WTC11 (cell line): ENCODE measurements at regions not wholly inside any gene's neighbourhood (a gene's known extent, or its start where the extent isn't known, plus 50 kb on each side); places are given as distances from the start of the nearest gene placed in this dataset.

Experiments used
- ATAC-seq: fragments of 200-7000 bp; cut with Tn5 transposase; 2 replicates; pipeline ENCODE4 v1.10.0; 2021; ENCODE audit warnings: mild to moderate bottlenecking, moderate library complexity
- CTCF ChIA-PET: fragments of 300-600 bp; sonication (Branson Sonifier 250); formaldehyde crosslinking; loops from one replicate; lab custom pipeline; 2021; ENCODE audit warnings: antibody characterized with exemption; lab: Charles Lee
- POLR2A ChIA-PET: fragments of 350-600 bp; sonication (Branson Sonifier 250); formaldehyde crosslinking; loops from one replicate; lab custom pipeline; 2021; ENCODE audit warnings: antibody characterized with exemption; lab: Charles Lee
- DNase-seq: peaks from one replicate; pipeline ENCODE4 v3.0.0; 2021; ENCODE audit warnings: low spot score
- H3K27ac Mint-ChIP-seq: 2 replicates; pipeline ENCODE4 v1.8.0; 2021; ENCODE audit warnings: mixed read lengths
- H3K27me3 Mint-ChIP-seq: 2 replicates; pipeline ENCODE4 v1.8.0; 2021; ENCODE audit warnings: low read depth, mild to moderate bottlenecking, moderate library complexity, mixed read lengths
- H3K36me3 Mint-ChIP-seq: 2 replicates; pipeline ENCODE4 v1.8.0; 2021; ENCODE audit warnings: mixed read lengths
- H3K4me1 Mint-ChIP-seq: 2 replicates; pipeline ENCODE4 v1.8.0; 2022; ENCODE audit warnings: mixed read lengths
- H3K4me3 Mint-ChIP-seq: 2 replicates; pipeline ENCODE4 v1.8.0; 2021; ENCODE audit warnings: mild to moderate bottlenecking, moderate library complexity, mixed read lengths
- H3K9me3 Mint-ChIP-seq: 2 replicates; pipeline ENCODE4 v1.8.0; 2021; ENCODE audit warnings: mixed read lengths
- ARID4B ChIP-seq: sonication (generic); formaldehyde crosslinking; IDR thresholded peaks from 2 replicates; pipeline ENCODE4 v1.8.0; 2023; ENCODE audit warnings: missing genetic modification reagents, mild to moderate bottlenecking, borderline replicate concordance
- CBFB ChIP-seq: sonication (generic); formaldehyde crosslinking; IDR thresholded peaks from 2 replicates; pipeline ENCODE4 v1.8.1; 2022; ENCODE audit warnings: mild to moderate bottlenecking, low read depth, missing genetic modification reagents
- CREB1 ChIP-seq: sonication (generic); formaldehyde crosslinking; IDR thresholded peaks from 2 replicates; pipeline ENCODE4 v1.8.0; 2023; ENCODE audit warnings: mild to moderate bottlenecking, missing genetic modification reagents
- E2F1 ChIP-seq: sonication (generic); formaldehyde crosslinking; IDR thresholded peaks from 2 replicates; pipeline ENCODE4 v1.8.0; 2022; ENCODE audit warnings: mild to moderate bottlenecking, missing genetic modification reagents
- ESRRA ChIP-seq: sonication (generic); formaldehyde crosslinking; IDR thresholded peaks from 2 replicates; pipeline ENCODE4 v1.8.1; 2022; ENCODE audit warnings: mild to moderate bottlenecking, missing genetic modification reagents, borderline replicate concordance
- ETV6 ChIP-seq: sonication (generic); formaldehyde crosslinking; IDR thresholded peaks from 2 replicates; pipeline ENCODE4 v1.8.1; 2022; ENCODE audit warnings: mild to moderate bottlenecking, missing genetic modification reagents
- FOXP1 ChIP-seq: sonication (generic); formaldehyde crosslinking; IDR thresholded peaks from 2 replicates; pipeline ENCODE4 v1.8.0; 2022; ENCODE audit warnings: missing genetic modification reagents, mild to moderate bottlenecking, moderate library complexity, borderline replicate concordance
- KAT7 ChIP-seq: sonication (generic); formaldehyde crosslinking; IDR thresholded peaks from 2 replicates; pipeline ENCODE4 v1.8.1; 2023; ENCODE audit warnings: missing genetic modification reagents, mild to moderate bottlenecking, borderline replicate concordance
- NFE2L1 ChIP-seq: sonication (generic); formaldehyde crosslinking; IDR thresholded peaks from 2 replicates; pipeline ENCODE4 v1.8.1; 2023; ENCODE audit warnings: missing genetic modification reagents
- NR3C1 ChIP-seq: sonication (generic); formaldehyde crosslinking; conservative IDR thresholded peaks from 2 replicates; pipeline ENCODE4 v1.8.1; 2023; ENCODE audit warnings: low read depth, mild to moderate bottlenecking, missing genetic modification reagents
- RELA ChIP-seq: sonication (generic); formaldehyde crosslinking; IDR thresholded peaks from 2 replicates; pipeline ENCODE4 v1.8.1; 2022; ENCODE audit warnings: missing genetic modification reagents, mild to moderate bottlenecking, borderline replicate concordance
- SP1 ChIP-seq: sonication (generic); formaldehyde crosslinking; conservative IDR thresholded peaks from 2 replicates; pipeline ENCODE4 v1.8.1; 2022; ENCODE audit warnings: missing genetic modification reagents
- TP53 ChIP-seq: sonication (generic); formaldehyde crosslinking; IDR thresholded peaks from 2 replicates; pipeline ENCODE4 v1.8.1; 2023; ENCODE audit warnings: mild to moderate bottlenecking, missing genetic modification reagents
- ZMAT4 ChIP-seq: fragments of 250-450 bp; sonication (Bioruptor Pico); IDR thresholded peaks from 2 replicates; pipeline ENCODE4 v1.9.0; 2021; ENCODE audit warnings: mild to moderate bottlenecking
- ZNF671 ChIP-seq: fragments of 250-450 bp; sonication (Bioruptor Pico); IDR thresholded peaks from 2 replicates; pipeline ENCODE4 v1.8.0; 2021; ENCODE audit warnings: mild to moderate bottlenecking
- TF ChIP-seq, protein P1 (sequence below): fragments of 250-450 bp; sonication (Bioruptor Pico); IDR thresholded peaks from 2 replicates; pipeline ENCODE4 v1.9.0; 2021; ENCODE audit warnings: mild to moderate bottlenecking, borderline replicate concordance
- TF ChIP-seq, protein P2 (sequence below): fragments of 250-450 bp; sonication (Bioruptor Pico); IDR thresholded peaks from 2 replicates; pipeline ENCODE4 v1.9.0; 2021; ENCODE audit warnings: moderate library complexity, mild to moderate bottlenecking, inconsistent platforms, borderline replicate concordance
- TF ChIP-seq, protein P3 (sequence below): fragments of 250-450 bp; sonication (Bioruptor Pico); conservative IDR thresholded peaks from 2 replicates; pipeline ENCODE4 v1.9.0; 2021; ENCODE audit warnings: mild to moderate bottlenecking

DNA sequence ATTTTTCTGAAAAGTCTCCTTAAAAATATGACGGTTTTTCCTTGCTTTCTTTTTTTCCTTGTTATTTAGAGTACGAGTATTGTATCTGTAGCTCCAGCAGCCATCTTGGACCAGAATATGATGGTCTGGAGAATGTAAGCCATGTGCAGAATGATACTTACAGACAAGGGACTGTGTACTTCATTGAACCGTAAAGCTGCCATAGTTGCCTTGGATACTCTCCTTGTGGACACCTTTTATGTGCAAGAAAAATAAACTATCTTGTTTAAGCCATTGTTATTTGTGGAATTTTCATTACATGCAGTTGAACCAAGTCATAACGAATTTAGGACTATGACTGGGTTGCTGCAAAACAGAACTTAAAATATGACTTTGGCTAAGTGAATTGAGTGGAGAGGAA lies 485.8 kb upstream of the CITED2 start:
- peaks cover 15% of the 10 kb centered on the region for H3K4me1 Mint-ChIP-seq
- no peaks in the 10 kb centered on the region for H3K27me3 Mint-ChIP-seq
- peaks cover 3% of the 10 kb centered on the region; the same call in 1 of the 2 replicates for H3K36me3 Mint-ChIP-seq
- DNase-seq, result no peak
- POLR2A ChIA-PET, result no interaction called here
- H3K9me3 Mint-ChIP-seq, result peaks cover 26% of the 10 kb centered on the region
- CTCF ChIA-PET, result no interaction called here
- ATAC-seq, result no peak
- H3K4me3 Mint-ChIP-seq, result no peak overlapping the region
- H3K27ac Mint-ChIP-seq, result no peak overlapping the region
- TF ChIP-seq, protein P1, sequence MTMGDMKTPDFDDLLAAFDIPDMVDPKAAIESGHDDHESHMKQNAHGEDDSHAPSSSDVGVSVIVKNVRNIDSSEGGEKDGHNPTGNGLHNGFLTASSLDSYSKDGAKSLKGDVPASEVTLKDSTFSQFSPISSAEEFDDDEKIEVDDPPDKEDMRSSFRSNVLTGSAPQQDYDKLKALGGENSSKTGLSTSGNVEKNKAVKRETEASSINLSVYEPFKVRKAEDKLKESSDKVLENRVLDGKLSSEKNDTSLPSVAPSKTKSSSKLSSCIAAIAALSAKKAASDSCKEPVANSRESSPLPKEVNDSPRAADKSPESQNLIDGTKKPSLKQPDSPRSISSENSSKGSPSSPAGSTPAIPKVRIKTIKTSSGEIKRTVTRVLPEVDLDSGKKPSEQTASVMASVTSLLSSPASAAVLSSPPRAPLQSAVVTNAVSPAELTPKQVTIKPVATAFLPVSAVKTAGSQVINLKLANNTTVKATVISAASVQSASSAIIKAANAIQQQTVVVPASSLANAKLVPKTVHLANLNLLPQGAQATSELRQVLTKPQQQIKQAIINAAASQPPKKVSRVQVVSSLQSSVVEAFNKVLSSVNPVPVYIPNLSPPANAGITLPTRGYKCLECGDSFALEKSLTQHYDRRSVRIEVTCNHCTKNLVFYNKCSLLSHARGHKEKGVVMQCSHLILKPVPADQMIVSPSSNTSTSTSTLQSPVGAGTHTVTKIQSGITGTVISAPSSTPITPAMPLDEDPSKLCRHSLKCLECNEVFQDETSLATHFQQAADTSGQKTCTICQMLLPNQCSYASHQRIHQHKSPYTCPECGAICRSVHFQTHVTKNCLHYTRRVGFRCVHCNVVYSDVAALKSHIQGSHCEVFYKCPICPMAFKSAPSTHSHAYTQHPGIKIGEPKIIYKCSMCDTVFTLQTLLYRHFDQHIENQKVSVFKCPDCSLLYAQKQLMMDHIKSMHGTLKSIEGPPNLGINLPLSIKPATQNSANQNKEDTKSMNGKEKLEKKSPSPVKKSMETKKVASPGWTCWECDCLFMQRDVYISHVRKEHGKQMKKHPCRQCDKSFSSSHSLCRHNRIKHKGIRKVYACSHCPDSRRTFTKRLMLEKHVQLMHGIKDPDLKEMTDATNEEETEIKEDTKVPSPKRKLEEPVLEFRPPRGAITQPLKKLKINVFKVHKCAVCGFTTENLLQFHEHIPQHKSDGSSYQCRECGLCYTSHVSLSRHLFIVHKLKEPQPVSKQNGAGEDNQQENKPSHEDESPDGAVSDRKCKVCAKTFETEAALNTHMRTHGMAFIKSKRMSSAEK, result no peak
- TF ChIP-seq ZMAT4 (CRISPR knock-in tag), result no peak
- no peak for TF ChIP-seq ETV6
- TF ChIP-seq ESRRA, result no peak
- no peak for TF ChIP-seq KAT7
- TF ChIP-seq ARID4B, result no peak
- no peak for TF ChIP-seq CREB1 (CRISPR knock-in tag)
- TF ChIP-seq, protein P2, sequence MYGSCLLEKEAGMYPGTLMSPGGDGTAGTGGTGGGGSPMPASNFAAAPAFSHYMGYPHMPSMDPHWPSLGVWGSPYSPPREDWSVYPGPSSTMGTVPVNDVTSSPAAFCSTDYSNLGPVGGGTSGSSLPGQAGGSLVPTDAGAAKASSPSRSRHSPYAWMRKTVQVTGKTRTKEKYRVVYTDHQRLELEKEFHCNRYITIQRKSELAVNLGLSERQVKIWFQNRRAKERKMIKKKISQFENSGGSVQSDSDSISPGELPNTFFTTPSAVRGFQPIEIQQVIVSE (CRISPR knock-in tag), result no peak
- TF ChIP-seq RELA, result no peak
- TF ChIP-seq TP53, result no peak
- TF ChIP-seq SP1, result no peak
- no peak for TF ChIP-seq NR3C1
- TF ChIP-seq, all 79 proteins: peak for 0

- ChIA-PET CTCF (no interaction called here), POLR2A (no interaction called here)
- peaks cover 2% of the 10 kb centered on the region; the same call in 1 of the 2 replicates for H3K36me3 Mint-ChIP-seq
- ATAC-seq (no peak), DNase-seq (no peak)
- no peaks in the 10 kb centered on the region for H3K27me3 Mint-ChIP-seq
- H3K27ac Mint-ChIP-seq, result no peak overlapping the region
- TF ChIP-seq NFE2L1 (CRISPR knock-in tag) (no peak), ESRRA (no peak), FOXP1 (no peak), CBFB (CRISPR knock-in tag) (no peak), ZNF671 (CRISPR knock-in tag) (no peak), E2F1 (CRISPR knock-in tag) (no peak)
- TF ChIP-seq, protein P3, sequence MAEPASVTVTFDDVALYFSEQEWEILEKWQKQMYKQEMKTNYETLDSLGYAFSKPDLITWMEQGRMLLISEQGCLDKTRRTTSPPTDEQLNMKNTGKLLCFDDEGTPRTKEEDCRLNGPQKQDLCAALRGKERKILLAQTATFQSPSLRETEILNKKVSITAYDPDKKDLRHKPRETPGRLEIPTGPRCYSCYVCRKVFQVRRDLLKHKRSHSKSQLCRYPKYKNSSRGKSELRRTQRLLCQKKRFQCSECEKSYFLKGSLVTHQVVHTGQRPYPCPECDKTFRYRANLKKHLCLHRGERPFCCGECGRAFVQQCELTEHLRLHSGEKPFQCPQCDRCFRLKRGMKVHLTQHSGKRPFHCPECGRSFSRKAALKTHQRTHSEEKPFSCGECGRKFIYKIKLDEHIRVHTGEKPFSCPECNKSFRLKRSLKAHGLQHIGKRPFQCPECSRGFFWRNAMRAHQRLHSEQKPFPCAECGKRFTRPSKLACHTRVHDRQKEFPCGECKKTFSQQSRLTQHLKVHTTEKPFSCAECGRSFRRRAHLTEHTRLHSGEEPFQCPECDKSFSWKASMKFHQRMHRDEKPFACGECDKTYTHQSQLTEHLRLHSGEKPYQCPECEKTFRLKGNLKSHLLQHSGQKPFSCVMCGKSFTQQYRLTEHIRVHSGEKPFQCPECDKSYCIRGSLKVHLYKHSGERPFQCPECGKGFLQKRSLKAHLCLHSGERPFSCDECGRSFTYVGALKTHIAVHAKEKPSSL (CRISPR knock-in tag), result no peak
- H3K4me1 Mint-ChIP-seq, result peaks cover 15% of the 10 kb centered on the region
- H3K9me3 Mint-ChIP-seq, result peaks cover 17% of the 10 kb centered on the region
- H3K4me3 Mint-ChIP-seq, result no peak overlapping the region
Observed at GRCh38 chr6:139858429-139858828, 484.0 kb upstream of the CITED2 start.
